NCI-H748 treated with DMSO at 0.1 percent for 48 hours (cell line): ENCODE measurements at regions not wholly inside any gene's neighbourhood (a gene's known extent, or its start where the extent isn't known, plus 50 kb on each side); places are given as distances from the start of the nearest gene placed in this dataset.

ENCODE experiments used
- DNase-seq: peaks from one replicate; lab custom pipeline; 2025; lab: John Stamatoyannopoulos, UW

DNA sequence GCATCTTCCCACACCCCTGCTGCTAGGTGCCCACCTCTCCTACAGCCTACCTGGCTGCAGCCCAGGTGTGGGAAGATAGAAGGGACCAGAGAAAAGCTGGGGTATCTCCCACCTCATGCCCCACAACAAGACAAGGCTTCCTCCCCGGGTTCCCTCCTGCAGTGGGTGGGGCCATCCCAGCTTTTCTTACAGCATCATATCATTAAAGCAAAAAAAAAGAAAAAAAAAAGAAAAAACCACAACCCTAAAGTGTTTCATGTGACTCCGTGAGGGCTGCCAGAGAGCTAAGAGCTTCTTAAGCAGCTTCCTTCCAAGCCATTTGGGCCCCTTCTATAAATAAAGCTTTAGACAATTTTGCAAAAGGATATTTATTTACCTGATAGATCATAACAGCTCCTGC is 455.4 kb upstream of the TSHZ3 start:
- DNase-seq: no peak

DNA sequence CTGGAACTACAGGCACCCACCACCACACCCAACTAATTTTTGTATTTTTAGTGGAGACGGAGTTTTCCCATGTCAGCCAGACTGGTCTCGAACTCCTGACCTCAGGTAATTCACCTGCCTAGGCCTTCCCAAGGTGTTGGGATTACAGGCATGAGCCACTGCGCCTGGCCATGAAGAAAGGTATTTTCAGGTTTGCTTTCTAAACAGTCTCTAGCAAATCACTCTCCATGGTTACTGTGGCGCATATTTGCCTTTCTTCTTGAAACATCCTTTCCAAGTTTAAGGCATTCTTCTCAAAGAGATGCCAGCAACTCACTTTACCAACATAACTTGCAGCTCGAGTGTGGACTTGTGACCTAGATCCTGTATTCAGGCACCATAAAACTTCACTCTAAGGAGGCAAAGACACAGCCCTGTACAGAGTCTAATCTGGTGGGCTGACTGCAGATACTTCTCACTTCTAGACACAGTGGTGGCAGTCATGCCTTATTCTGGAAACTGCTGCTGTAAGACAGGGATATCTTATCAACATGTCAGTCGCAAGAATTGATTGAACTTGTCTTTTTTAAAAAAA is 461.4 kb upstream of the TSHZ3 start:
- DNase-seq: no peak

DNA sequence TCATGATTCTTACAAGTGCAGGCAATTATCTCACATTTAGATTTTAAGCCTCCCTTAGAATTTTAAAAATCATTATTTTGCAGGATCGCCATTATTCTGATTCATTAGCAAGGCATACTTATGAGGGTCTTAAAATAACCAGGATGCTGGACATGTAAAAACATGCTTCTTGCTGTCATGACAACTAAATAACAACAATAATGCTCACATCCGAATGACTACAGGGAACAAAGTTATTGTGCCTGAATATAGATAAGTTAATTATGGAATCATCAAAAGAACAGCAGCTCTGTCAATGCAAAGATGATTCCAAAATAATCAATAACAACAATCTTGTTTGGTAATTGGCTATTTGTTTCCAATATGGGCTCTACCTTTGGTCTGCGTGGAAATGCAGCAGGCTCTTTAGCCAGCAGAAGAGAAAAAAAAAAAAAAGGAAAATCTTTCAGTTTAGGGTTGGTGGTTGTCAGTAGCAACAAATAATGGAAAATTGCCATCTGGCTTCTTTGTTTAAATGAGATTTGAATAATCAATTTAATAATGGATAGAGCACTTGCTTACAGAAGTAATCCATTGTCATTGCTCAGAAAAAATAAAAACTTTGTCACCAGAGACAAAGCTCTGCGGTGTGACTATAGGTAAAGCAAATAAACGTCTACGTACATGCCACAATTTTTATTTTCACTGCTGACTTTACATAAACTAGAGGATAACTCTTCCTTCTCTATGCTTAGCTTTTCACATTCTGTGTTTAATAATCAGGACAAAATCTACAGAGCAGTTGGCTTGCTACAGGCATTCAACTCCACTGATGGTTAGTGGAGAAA is 468.9 kb upstream of the TSHZ3 start:
- DNase-seq: no peak

DNA sequence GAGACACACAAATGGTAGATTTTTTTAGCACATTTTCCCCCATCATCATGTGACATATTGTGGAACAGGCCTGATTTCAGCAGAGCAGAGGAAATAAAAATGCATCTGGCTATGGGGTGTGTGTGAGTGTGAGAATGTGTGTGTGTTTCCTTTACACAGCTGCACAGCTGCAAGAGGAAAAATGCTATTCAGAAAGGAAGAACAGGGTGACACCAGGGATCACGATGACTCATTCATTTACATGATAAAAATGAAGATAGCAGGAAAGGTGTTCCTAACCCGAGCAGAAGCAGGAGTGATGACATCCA is 469.5 kb upstream of the TSHZ3 start:
- DNase-seq: no peak

DNA sequence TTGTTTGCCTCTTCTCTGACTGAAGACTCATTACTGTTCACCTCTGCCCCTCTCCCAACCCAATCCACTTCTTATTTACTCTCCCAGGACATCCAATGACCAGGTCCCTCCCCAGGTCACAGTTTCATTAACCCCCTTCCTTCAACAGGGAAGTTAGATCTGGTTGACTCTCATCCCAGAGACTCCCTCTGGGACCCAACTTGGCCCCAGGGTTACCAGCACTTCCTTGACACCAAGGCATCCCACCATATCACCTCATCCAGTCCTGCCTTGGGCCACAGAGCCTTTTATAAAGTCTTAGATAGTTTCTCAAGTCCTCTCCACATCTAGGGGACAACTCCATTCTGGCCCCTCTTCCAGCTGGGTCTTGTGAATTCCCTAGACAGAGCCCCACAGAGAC is 470.6 kb upstream of the TSHZ3 start:
- no peak for DNase-seq

DNA sequence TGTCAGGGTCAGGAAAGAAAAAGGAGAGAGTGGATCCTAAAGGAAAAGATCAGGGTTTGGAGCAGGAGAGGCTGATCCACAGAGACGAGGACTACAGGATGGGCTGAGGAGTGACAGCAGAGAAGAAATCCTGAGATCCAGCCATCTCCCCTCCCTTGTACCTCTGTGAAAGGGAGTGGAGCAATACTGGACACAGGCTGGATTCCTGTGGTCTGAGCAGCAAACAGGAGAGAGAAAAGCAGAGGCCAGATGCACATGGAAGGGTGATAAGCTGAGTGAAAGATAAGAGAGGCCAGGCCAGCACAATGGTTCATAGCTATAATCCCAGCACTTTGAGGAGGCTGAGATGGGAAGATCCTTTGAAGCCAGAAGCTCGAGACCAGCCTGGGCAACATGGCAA is 472.1 kb upstream of the TSHZ3 start:
- DNase-seq: no peak

DNA sequence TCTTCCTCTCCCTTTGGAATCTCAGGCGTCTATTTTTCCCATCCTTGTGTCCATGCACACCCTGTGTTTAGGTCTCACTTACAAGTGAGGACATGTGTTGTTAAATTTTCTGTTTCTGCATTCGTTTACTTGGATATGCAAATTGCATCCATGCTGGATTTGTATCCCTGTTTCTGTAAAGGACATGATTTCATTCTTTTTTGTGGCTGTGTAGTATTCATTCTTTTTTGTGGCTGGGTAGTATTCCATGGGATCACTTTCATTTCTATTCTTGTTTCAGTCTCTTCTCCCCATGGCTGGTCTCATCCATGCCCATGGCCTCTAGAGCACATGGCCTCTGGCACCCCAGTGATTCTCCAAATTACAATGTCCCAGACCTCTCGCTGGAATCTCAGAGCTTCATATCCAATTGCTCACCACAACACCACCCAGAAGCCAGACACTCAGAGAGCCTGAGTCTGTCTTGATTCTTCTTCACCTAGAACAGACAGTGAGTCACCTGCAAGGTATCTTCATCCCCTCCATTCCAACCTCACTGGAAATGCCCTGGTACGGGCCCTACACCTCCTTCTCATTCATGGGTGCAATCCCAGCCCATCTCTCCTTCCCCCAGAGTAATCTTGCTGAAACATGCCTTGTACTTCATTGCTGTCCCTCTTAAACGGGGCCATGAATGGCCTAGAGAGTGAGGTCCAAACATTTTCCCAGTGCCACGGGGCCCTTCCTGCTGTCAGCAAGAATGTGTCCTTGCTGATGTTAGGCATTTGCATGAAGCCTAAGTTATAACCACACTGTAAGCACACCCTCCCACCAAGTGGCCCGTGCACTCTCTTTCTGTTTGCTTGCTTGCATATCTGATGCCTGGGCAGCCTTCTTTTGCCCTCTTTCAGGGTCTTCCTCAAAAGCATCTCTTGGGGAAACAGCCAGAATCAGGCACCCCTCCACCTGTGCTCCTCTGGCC is 476.2 kb upstream of the TSHZ3 start:
- no peak for DNase-seq

DNA sequence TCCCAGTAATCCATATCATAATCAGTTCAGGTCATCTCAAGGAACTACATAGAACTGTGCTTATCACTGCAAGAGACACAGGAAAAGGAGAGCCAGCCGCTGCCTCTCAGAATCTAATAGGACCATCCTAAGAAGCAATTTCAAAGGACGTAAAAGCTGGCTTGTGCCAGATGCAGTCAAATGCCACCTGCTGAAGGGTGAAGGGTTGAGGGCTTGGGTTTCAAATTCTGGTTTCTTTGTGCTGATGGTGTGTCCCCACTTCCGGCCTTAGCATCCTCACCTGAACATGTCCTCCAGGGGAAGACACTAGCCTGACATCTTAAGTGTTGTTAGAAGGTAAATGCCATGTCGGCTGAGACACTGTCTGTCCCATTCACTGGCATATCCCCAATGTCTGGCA is 477.1 kb upstream of the TSHZ3 start:
- DNase-seq: no peak

DNA sequence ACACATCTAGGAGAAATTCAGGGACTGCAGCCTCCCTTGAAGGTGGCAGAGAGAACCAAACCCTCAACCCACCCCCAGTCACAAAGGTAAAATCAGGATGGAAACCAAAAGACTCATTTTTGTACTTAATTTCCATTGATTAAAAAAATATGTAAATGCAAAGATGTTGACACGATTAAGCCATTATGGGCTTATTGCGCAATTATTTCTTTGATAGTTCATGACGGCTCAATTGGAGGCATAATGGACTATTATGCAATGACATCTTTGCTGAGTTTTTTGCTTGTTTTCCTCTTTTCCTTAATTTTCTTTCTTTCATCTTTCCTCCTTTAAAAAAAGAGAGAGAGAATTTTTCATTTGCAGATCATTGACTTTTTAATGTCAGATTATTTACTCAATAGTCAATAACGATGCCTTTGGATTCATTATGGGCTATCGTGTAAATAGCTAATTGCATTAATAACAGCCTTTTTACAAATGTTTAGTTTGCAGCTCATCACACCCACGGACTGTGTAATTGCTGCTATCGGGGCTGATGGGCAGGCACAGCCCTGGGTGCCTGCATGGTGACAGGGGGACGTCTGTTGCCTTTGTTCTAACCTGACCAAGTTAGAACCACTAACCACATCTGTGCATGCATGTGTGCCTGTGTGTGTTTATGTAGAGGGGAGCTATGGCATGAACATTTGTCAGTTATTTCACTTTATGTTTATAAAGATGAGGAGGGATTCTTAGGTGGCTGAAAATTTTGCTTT is 482.4 kb upstream of the TSHZ3 start:
- no peak for DNase-seq

DNA sequence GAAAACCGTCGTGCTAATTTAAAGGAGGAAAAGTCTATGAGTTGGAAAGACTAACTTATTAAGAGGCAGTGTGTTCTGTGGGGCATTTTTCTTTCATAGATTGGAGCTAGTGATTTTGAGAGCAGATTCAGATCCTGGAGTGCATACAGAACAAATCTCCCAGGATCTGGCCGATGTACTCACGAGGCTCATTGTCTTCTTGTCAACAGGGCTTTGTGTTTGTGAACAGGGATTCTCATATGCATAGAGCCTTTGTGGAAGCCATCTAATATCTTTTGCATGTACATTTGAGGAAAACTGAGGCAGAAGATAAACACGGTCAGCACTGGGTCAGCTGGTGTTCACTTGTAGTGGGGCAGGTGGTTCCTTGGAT is 482.9 kb upstream of the TSHZ3 start:
- DNase-seq: no peak

DNA sequence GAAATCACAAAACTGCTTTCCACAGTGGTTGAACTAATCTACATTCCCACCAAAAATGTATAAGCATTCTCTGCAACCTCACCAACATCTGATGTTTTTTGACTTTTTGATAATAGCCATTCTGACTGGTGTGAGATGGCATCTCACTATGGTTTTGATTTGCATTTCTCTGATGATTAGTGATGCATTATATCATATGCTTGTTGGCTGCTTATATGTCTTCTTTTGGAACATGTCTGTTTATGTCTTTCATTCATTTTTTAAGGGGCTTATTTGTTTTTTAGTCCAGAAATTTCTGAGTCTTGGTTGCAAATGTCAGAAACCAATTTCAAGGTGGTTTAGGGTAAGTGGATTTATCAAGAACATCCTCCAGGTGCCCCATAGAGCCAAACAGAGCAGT is 484.8 kb upstream of the TSHZ3 start:
- no peak for DNase-seq

DNA sequence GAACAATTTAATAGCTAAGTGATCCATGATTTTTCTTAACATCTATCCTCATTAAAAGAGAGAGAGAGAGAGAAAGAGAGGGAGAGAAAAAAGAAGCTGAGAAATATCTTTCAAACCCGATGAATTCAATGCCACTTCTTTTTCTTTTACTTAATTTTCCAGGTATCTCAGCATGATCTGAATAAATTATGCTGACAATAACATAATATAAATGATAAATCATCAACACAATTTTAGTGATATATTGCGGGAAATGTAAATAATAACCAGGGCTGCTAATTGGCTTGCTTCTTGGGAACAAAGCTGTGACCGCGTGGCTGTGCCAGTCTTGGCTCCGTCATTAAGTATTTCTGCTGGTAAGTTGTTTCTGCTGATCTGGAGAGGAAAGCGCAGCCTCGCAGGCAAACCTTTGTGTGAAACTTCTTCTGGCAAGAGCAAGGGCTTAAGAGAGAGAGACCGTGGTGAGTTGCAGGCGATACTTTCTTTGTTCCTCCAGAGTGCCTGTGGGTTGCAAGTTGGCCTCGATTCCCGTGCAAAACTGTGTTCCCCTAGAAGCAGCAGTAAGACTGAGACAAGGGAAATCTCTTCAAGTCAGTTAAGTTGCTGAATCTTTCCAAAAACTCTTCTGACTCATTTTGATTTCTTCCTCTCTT is 489.1 kb upstream of the TSHZ3 start:
- DNase-seq: no peak

DNA sequence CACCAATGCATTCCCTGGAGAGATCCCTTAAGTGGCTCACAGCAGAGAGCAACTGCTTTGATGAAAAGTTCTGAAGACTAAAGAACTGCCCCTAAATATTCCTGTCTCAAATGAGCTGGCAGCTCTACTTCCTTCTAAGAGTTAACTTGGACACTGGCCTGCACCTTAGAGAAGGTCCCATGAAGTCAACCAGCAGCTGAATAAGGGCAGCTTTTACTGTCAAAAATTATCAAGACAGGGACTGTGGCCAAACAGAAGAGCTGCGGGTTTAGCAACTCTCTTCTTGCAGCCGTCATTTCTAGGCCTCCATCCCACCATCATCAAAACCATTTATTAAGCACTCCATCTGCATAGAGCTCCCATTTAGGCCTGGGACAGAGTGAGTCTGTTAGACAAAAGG is 491.1 kb upstream of the TSHZ3 start:
- no peak for DNase-seq

DNA sequence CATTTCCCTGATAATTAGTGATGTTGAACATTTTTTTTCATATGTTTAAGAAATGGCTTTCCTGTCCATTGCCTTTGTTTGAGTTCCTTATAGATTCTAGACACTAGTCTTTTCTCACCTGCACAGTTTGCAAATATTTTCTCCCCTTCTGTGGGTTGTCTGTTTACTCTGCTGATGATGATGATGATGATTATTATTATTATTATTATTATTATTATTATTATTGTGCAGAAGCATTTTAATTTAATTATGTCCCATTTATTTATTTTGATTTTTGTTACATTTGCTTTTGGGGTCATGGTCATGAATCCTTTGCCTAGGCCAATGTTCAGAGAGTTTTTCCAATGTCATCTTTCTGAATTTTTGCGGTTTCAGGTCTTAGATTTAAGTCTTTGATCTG is 492.5 kb upstream of the TSHZ3 start:
- no peak for DNase-seq

DNA sequence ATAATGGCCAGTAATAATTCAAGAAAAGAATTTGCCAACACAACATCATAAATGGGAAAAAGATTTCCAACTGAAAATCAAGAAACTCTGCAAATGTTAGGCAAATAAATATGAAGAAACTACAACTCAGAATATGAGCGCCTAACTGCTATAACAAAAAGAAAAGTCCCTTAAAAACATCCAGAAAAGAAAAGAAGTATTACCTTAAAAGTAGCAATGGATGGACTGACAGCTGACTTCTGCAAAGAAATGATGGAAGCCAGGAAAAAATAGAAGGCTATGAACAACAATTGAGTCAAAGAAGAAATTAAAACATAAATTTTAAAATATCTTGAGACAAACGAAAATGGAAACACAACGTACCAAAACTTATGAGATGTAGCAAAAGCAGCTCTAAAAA is 482.3 kb upstream of the ZNF507 start:
- no peak for DNase-seq

DNA sequence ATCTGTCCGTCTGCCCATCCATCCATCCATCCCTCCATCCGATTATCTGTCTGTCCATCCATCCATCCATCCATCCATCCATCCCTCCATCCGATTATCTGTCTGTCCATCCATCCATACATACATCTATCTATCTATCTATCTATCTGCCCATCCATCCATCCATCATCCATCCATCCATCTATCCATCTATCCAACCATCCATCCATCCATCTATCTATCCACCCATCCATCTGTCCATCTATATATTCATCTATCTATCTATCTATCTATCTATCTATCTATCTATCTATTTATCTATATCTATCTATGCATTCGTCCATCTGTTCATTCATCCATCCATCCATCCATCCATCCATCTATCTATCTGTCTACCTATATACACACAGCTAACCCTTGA is 471.1 kb upstream of the ZNF507 start:
- no peak for DNase-seq

DNA sequence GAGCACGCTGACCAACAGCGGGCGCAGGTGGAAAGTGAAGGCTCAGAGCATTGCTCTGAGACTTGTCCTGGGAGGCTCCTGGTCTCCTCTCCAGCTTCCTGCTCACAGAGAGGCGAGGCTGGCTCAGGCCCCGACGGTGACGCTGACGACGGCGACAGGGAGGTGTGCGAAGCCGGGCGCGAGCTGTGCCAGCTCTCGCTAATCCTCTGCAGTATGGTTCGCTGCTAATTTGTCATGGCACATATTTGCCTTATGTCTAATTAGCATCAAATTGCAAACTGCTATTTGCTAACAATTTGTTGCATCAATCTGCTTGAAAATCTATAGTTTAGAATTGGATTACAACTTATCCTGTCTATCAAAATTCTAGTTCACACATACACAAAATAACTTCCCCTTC is 469.8 kb upstream of the ZNF507 start:
- DNase-seq: no peak

DNA sequence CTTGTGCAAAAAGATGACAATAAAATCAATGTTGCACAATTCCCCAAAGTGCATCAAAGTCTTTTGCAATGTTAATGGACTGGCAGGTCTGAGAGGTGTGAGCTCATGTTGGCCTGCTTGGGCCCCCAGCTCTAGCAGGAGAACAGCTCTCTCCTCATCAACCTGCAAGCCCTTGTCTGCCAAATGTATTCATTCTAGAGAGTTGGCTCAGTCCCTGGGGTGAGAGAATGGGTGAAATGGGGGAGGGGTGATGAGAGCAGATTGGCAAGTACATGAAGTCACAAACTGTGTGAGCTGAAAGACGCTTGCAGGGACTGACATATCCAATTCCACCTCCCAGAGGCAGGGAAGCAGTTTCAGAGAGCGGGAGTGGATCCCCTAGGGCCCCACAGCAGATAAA is 465.1 kb upstream of the ZNF507 start:
- no peak for DNase-seq

DNA sequence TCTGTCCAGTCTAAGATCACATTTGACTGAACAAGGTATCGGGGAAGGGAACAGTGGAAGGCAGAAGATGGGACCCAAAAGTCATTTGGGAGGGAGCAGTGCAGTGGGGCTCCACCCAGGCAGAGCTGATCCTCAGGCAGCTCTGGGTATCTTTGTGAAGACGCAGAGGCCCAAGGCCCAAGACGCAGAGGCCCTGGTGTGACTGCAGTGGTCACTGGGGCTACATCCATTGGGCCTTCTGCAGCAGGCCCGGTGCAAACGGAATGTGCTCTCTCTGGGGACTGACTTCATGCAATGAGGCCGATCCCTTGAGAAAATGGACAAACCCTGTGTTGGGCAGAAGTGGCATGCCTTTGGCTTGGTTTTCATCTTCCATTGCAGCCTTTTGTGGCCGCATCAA is 463.4 kb upstream of the ZNF507 start:
- DNase-seq: no peak

DNA sequence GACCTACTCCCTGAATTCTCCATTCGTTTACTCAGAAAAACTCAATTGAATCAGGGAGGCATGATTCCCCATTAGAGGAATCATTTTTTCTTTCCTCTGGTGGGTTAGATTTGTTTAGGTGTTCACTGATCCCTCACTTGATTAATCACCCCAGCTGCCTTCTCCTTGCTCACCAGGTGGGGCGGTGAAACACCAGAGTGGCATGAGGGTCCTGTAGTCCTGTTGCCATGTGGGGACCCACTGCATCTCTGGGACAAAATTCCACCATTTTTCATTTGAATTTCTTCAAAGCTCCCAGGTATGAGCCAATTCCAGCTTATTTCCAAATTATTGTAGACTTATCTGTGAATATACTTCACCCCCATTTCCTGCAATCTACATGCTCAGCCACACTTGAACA is 462.7 kb upstream of the ZNF507 start:
- DNase-seq: no peak

DNA sequence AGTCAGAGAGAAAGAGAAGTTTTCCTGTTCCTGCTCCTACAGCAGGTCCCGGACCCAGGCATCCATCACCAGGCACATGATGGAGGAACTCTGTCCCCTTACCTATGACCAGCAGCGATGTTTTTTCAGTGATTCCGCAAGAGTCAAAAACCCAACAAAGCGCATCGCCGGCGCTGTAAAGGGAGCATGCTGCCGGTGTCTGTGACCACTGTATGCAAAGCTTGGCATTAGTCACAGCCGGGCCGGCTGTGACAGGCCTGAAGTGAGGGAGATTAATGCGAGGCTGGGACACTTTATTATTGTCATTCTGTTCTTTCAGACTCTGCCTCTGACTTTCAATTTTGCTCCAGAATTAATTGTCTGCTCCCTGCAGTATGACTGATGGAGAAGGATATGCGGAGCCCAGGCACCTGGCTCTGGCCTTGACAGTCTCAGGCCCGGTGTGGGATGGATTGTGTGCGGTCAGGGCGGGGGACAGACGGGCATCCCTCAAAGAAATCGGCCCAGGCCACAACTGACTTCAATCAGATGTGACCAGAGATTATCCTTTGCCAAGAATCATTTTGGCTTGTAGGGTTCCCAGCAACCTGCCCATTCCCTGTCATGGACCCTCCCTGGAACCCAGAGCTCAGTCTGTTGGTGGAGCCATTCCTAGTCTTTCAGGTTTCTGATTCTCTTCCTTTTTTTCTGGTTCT is 462.0 kb upstream of the ZNF507 start:
- no peak for DNase-seq
